ENCODE measurements at regions not wholly inside any gene's neighbourhood (a gene's known extent, or its start where the extent isn't known, plus 50 kb on each side); places are given as distances from the start of the nearest gene placed in this dataset.

- Mint-ChIP-seq H3K27me3 (no peaks in the 10 kb centered on the region), H3K27ac (no peak overlapping the region), H3K9me3 (ENCODE audit: insufficient read depth) (peaks cover 12% of the 10 kb centered on the region), H3K4me1 (no peaks in the 10 kb centered on the region), H3K4me3 (no peak overlapping the region)
- no peaks in the 10 kb centered on the region for H3K36me3 ChIP-seq (replicated peaks in 1 of 2; ENCODE audit: control extremely low read depth in 1 of 2, control insufficient read depth in 1 of 2, extremely low read depth in 1 of 2, insufficient read depth in 2 of 2, low read length in 1 of 2)
- no peak for DNase-seq
- 100% methylated on average over 3 of the region's 6 CpGs for WGBS (ENCODE audit: insufficient coverage)
- intact Hi-C loops (cut with micrococcal nuclease) = no loop called here
- peaks cover 0 to 1% (median 0%) of the 10 kb centered on the region in 3 donors for H3K9me3 ChIP-seq (ENCODE audit: control extremely low read depth in 1 of 3, control insufficient read depth in 2 of 3, insufficient read depth in 1 of 3, low read length in 2 of 3)
- H3K4me2 ChIP-seq (replicated peaks; ENCODE audit: low read depth, low read length, poor library complexity, severe bottlenecking) = no peak overlapping the region
- no peak overlapping the region for H3K27ac ChIP-seq (ENCODE audit: low read length in 2 of 2)
- H3K4me1 ChIP-seq (ENCODE audit: control insufficient read depth in 2 of 2, insufficient read depth in 2 of 2, low read length in 2 of 2) = no peaks in the 10 kb centered on the region
- POLR2A ChIA-PET = no interaction called here
- H4K20me1 ChIP-seq (ENCODE audit: control insufficient read depth, insufficient read depth, low read length, poor library complexity, severe bottlenecking) = no peaks in the 10 kb centered on the region
- TF ChIP-seq, protein P1, sequence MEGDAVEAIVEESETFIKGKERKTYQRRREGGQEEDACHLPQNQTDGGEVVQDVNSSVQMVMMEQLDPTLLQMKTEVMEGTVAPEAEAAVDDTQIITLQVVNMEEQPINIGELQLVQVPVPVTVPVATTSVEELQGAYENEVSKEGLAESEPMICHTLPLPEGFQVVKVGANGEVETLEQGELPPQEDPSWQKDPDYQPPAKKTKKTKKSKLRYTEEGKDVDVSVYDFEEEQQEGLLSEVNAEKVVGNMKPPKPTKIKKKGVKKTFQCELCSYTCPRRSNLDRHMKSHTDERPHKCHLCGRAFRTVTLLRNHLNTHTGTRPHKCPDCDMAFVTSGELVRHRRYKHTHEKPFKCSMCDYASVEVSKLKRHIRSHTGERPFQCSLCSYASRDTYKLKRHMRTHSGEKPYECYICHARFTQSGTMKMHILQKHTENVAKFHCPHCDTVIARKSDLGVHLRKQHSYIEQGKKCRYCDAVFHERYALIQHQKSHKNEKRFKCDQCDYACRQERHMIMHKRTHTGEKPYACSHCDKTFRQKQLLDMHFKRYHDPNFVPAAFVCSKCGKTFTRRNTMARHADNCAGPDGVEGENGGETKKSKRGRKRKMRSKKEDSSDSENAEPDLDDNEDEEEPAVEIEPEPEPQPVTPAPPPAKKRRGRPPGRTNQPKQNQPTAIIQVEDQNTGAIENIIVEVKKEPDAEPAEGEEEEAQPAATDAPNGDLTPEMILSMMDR (IDR thresholded peaks at IDR 0.05) = no peak
- TF ChIP-seq EZH2 (IDR thresholded peaks at IDR 0.05; ENCODE audit: borderline replicate concordance, insufficient read depth, low read depth, low read length, poor library complexity, severe bottlenecking) = no peak
- H3K9ac ChIP-seq (ENCODE audit: low read length) = no peak overlapping the region
- H3K79me2 ChIP-seq (ENCODE audit: control insufficient read depth, insufficient read depth, low read length) = no peaks in the 10 kb centered on the region
- no peak for ATAC-seq (ENCODE audit: low read depth)
- H2AFZ ChIP-seq (ENCODE audit: insufficient read depth, low read depth, low read length, poor library complexity, severe bottlenecking) = no peak overlapping the region
- no peak overlapping the region for H3K4me3 ChIP-seq (ENCODE audit: control extremely low read depth in 1 of 5, extremely low read depth in 1 of 5, insufficient read depth in 1 of 5, low read depth in 2 of 5, low read length in 4 of 5)
- no peaks in the 10 kb centered on the region for H3K27me3 ChIP-seq (replicated peaks in 1 of 4; ENCODE audit: control extremely low read depth in 1 of 4, control insufficient read depth in 3 of 4, insufficient read depth in 4 of 4, low read length in 3 of 4)
- CTCF ChIA-PET = no interaction called here
Measured at GRCh38 chr4:79082997-79083396, 143.8 kb upstream of the PAQR3 start.

GRCh38 chr4:79081973-79082372 lies 142.7 kb upstream of the PAQR3 start:
- ChIA-PET CTCF (no interaction called here), POLR2A (no interaction called here)
- DNase-seq (no peak), ATAC-seq (ENCODE audit: low read depth) (no peak)
- Histone ChIP-seq H3K9ac (ENCODE audit: low read length) (no peak overlapping the region), H4K20me1 (ENCODE audit: control insufficient read depth, insufficient read depth, low read length, poor library complexity, severe bottlenecking) (no peaks in the 10 kb centered on the region), H3K4me1 (ENCODE audit: control insufficient read depth in 2 of 2, insufficient read depth in 2 of 2, low read length in 2 of 2) (no peaks in the 10 kb centered on the region), H3K4me2 (replicated peaks; ENCODE audit: low read depth, low read length, poor library complexity, severe bottlenecking) (no peak overlapping the region), H3K9me3 (ENCODE audit: control extremely low read depth in 1 of 3, control insufficient read depth in 2 of 3, insufficient read depth in 1 of 3, low read length in 2 of 3) (peaks cover 0 to 1% (median 0%) of the 10 kb centered on the region in 3 donors), H2AFZ (ENCODE audit: insufficient read depth, low read depth, low read length, poor library complexity, severe bottlenecking) (no peak overlapping the region), H3K27ac (ENCODE audit: low read length in 2 of 2) (no peak overlapping the region), H3K79me2 (ENCODE audit: control insufficient read depth, insufficient read depth, low read length) (no peaks in the 10 kb centered on the region), H3K27me3 (replicated peaks in 1 of 4; ENCODE audit: control extremely low read depth in 1 of 4, control insufficient read depth in 3 of 4, insufficient read depth in 4 of 4, low read length in 3 of 4) (no peaks in the 10 kb centered on the region), H3K36me3 (replicated peaks in 1 of 2; ENCODE audit: control extremely low read depth in 1 of 2, control insufficient read depth in 1 of 2, extremely low read depth in 1 of 2, insufficient read depth in 2 of 2, low read length in 1 of 2) (no peaks in the 10 kb centered on the region), H3K4me3 (ENCODE audit: control extremely low read depth in 1 of 5, extremely low read depth in 1 of 5, insufficient read depth in 1 of 5, low read depth in 2 of 5, low read length in 4 of 5) (no peak overlapping the region)
- no peak for TF ChIP-seq EZH2 (IDR thresholded peaks at IDR 0.05; ENCODE audit: borderline replicate concordance, insufficient read depth, low read depth, low read length, poor library complexity, severe bottlenecking)
- TF ChIP-seq, protein P1 (IDR thresholded peaks at IDR 0.05) = no peak
- no peaks in the 10 kb centered on the region for H3K4me1 Mint-ChIP-seq
- intact Hi-C loops (cut with micrococcal nuclease) = no loop called here
- H3K4me3 Mint-ChIP-seq = no peak overlapping the region
- 30% methylated on average over 1 of the region's 1 CpG for WGBS (ENCODE audit: insufficient coverage)
- H3K9me3 Mint-ChIP-seq (ENCODE audit: insufficient read depth) = peaks cover 12% of the 10 kb centered on the region
- no peak overlapping the region for H3K27ac Mint-ChIP-seq
- no peaks in the 10 kb centered on the region for H3K27me3 Mint-ChIP-seq
